GM21367 (cell line): ENCODE measurements at regions not wholly inside any gene's neighbourhood (a gene's known extent, or its start where the extent isn't known, plus 50 kb on each side); places are given as distances from the start of the nearest gene placed in this dataset.

Experiments
- ATAC-seq: cut with Tn5 transposase; IDR thresholded peaks from one replicate; pipeline ENCODE4 v1.9.1; 2021; ENCODE audit not compliant: unreplicated experiment

DNA sequence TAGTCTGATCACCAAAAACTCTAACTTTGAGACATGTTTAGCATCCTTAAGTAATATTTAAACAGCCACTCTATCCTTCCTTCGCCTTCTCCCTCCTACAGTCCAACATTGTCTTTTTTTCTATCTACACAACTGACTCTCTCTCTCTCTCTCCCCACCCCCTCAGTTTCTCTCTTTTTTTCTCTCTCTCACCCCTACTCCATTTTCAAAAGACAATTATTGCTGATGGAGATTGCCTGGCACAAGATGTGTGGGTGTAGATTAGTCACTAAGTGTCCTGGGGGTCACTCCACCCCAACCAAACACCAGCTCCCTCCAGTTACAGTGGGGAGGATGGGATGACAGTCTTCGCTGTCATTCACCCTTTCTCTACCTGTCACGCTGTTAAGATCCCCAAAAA, 94.5 kb upstream of the NFIA start:
- ATAC-seq = no peak

DNA sequence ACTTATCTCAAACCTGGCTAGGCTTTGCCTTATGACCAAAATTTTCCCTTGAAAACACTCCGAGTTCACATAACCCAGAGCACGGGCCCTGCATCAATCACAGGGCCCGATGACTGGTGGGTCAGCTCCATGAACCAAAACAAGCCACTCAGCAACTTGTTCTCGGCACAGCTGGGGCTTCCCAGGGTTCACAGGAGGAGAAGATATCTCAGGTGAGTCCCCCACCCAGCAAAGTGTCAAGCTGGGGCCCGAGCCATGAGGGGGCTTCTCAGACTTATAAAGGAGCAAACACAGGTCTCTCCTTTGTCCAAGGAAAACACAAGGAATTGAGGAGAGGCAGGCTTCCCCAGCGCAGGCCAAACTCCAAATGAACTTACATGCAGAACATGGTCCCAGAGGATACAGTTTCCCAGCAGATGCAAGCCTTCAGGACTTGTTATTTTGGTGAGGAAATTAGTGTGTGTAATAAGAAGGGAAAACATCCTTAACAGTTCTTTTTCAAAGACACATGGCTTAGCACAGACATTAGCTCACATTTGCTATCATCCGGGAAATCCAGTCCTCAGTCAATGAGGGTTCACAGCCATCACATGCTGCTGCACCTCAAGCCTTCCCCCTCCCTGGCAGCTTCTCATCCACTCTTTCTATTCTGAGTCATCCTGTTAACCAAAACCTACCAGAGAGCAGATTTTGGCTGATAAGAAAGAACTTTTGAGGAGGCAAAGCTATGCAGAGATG, 98.1 kb upstream of the NFIA start:
- no peak for ATAC-seq

DNA sequence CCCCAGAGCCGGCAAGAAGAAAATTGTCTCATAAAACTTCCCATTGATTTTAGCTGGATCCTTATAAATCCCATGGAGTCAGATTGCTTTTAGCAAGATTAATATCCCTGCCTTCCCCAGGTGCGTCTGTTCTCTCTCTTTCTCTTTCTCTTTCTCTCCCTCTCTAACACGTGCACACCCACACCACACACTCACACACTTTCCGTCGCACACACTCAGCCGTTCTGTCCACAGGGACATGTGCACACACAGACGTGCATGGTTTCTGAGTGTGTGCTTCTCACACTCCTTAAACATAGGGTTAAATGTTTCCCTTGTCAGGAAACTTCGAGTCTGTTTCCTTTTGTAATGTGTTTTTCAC, 98.7 kb upstream of the NFIA start:
- no peak for ATAC-seq

DNA sequence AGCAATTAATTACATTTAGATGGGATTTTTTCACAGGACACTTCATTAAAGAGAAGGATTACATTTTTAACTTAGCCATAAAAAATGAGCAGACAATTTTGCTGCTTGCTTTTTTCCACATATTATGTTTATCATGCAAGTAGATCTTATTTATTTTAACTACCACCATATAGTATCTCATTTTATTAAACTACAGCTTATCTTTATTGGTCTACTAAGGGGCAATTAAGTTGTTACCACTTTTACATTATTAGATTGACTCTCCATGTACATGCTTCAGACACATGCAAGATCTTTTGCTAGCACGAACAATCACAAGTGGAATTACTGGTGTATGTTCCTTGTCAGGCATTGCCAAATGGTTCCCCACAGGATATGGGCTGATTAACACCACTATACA, 99.8 kb upstream of the NFIA start:
- no peak for ATAC-seq

- ATAC-seq = no peak
Measured at GRCh38 chr1:60981357-60981756, 101.0 kb upstream of the NFIA start.

GRCh38 chr1:60978421-60979357, 103.7 kb upstream of the NFIA start:
- ATAC-seq = peak; percentile 83

DNA sequence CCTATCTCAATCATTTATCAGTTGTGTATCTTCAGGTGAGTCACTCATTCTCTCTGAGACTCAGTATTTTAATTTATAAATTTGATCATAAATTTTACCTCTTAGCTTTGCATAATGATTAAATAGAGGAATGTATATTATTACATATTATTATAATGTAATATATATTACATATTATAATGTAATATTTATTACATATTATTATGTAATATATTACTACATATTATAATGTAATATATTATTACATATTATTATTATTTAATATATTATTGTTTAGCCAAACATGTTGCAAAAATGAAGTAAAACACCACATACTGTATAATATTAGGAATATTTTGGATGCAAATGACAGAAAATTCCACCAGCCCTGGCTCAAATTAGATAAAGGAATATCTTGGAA, 104.7 kb upstream of the NFIA start:
- no peak for ATAC-seq

- ATAC-seq = no peak
Measured at GRCh38 chr1:60974524-60975372, 107.6 kb upstream of the NFIA start.

DNA sequence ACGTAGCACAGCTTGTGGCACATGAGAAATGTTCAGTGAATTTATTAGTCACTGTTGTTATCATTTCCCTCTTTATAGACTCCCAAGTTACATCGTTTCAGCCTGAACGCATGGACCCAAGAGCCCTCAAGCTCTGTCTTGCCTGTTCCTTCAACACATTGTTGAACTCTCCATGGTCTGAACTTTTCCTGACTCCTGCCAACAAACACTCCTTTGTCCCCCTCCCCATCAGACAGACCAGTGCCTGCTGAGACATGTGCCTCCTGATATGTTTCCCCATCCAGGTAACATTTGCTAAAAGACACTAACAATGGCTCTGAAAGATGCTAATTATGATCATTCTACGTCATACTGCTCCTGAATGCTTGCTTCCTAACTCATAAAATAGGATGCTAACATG, 108.7 kb upstream of the NFIA start:
- ATAC-seq = no peak

- ATAC-seq = no peak
Measured at GRCh38 chr1:60972841-60973364, 109.5 kb upstream of the NFIA start.

DNA sequence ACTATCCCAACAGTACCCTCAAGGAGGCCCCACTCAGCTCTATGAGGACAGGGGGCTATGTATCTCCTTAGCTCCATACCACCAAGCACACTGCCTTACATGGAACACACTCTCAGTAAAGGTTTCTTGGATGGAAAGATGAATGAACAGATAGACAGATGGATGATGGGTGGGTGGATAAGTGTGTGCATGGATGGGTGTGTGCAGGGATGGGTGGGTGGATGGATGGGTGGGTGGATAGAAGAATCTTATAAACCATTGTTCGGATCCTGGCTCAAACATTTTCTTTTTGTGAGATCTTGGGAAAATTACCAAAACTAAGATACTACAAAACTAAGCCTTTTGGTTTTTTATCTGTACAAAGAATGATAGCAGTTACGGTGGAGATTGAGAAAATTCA, 111.0 kb upstream of the NFIA start:
- no peak for ATAC-seq

DNA sequence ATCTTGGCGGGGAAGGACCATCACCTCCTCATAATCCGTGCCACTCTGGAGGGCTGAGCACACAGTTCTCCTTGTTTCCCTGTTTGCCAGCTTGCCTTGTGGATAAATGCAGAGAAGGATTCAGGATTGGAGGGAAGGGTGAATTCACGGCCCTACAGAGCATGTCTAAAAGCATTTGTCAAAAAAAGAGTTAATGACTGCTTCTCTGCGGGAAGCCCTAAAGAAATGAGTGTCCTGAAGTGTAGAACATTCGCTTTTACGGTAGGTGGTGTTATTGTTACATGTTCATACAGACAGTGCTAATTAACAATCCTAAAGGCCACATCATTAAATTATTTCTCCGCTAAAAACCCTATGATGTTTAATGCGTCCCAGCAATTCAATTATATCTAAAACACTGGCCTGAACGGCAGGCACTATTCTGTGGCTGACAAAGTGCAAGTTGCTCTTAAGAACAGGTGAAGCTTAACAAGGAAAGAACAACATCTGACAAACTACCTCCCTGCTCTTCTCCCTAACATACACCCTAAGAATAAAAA, 112.3 kb upstream of the NFIA start:
- no peak for ATAC-seq

GRCh38 chr1:60965280-60965854, 117.0 kb upstream of the NFIA start:
- no peak for ATAC-seq

GRCh38 chr1:60963167-60963940, 119.0 kb upstream of the NFIA start:
- ATAC-seq = no peak

- ATAC-seq = no peak
Measured at GRCh38 chr1:60960891-60961461, 121.4 kb upstream of the NFIA start.

- no peak for ATAC-seq
Measured at GRCh38 chr1:60959701-60960100, 122.7 kb upstream of the NFIA start.

DNA sequence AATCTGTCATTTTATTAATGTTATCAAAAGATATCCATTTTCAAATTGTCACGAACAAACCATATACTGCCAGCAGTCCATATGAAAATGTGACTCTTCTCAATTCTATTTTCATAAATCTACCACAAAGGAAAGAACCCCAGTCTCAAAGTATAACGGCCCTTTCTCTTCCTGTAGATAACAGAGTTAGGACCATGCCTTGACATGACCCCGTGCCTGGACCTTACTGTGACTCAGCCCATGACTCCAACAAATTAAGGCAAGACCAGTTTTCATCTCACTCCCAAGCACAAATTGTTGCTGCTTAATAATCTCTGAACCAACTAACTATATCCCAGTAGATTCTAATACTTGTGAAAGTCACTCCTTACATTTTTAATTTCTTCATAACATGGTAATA, 124.4 kb upstream of the NFIA start:
- ATAC-seq = no peak

DNA sequence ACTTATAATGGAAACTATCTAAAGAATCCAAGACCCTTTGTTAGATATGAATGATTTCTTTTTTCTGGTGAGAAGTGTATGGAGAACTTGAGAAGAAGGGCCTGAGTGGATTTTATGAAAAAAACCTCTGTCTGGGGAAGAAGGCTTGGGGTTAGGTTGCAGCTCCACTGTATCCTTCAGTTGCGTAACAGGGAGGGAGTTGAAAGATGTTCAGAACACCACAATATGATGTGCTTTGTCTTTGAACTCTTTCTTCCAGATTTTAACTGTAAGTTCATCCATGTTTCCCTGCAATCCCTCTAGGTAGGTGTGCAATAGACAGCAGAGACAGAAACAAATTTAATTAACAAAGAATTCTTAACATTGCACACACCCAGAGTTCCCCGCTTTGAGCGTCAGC, 125.8 kb upstream of the NFIA start:
- no peak for ATAC-seq

- ATAC-seq = no peak
Measured at GRCh38 chr1:60952612-60953111, 129.7 kb upstream of the NFIA start.
